Lower leg skin (tissue), 3 donors: ENCODE measurements at regions not wholly inside any gene's neighbourhood (a gene's known extent, or its start where the extent isn't known, plus 50 kb on each side); places are given as distances from the start of the nearest gene placed in this dataset.

Experiments used
- CTCF ChIP-seq, 3 donors: fragments of 450-650 bp; IDR thresholded peaks; one replicate each; pipeline ENCODE4 v1.5.1; 2016; ENCODE audit warnings: antibody characterized with exemption in 3 of 3, mild to moderate bottlenecking in 3 of 3, moderate library complexity in 2 of 3
- POLR2A ChIP-seq, 2 donors: fragments of 450-650 bp; IDR thresholded peaks; one replicate each; pipeline ENCODE4 v1.6.1; 2016 to 2017; ENCODE audit warnings: antibody characterized with exemption in 2 of 2, mild to moderate bottlenecking in 1 of 2, moderate library complexity in 1 of 2

DNA sequence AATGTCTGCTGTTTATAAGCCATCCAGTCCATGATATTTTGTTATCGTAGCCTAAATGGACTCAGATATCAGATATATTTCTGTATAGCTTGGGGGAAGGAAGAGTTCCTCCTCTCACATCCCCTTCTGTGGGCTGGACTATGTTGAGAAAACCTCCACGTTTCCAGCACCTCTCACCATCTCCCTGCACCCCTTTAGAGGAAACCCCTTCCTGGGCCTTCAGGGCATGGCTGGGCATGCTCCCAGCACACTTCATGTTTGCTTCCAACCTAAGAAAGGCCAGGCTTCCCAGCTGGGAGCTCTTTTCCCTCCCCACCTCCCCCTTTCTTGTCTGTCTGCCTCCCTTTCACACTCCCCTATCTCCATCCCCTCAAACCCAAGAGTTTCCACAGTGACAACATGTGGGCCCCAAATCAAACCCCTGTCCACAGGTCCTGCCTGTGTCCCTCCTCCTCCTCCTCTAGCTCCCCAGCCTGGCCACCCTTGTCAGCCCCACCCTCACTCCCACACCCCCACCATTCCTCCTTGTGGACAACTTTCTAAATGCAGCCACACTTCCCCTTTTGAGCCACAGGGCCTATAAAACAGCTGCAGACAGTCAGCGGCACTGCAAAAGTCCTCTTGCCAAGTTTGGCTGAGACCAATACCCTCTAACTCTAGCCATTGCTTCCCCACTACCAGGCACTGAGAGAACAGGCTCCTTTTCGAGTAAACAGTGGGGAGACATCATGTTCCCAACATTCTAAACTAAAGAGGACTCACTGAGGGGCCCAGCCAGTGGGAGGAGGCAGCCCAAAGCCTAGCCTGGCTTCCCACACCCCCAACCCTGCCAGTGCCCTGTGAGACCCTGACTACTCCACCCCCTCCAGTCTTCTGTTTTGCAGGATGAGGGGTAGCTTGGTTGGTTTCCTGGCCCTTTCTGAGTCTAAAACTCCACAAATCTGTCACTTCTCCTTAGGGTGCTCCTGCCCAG lies 120.5 kb downstream of the ZFP36L2 start:
- TF ChIP-seq CTCF (IDR thresholded peaks at IDR 0.05) (no peak), POLR2A (IDR thresholded peaks at IDR 0.05) (no peak)
